IMR-90 (cell line): ENCODE measurements at regions not wholly inside any gene's neighbourhood (a gene's known extent, or its start where the extent isn't known, plus 50 kb on each side); places are given as distances from the start of the nearest gene placed in this dataset.

Experiments
- ATAC-seq: fragments of 200-7000 bp; cut with Tn5 transposase; 2 replicates; pipeline ENCODE4 v1.9.1; 2020; ENCODE audit warnings: low read depth, mild to moderate bottlenecking, moderate library complexity
- BruUV-seq: library from RNA; stranded (reverse); fragments of 400-500 nt; replicated peaks from 2 replicates; lab custom pipeline; 2021; lab: Mats Ljungman, UMichigan
- CTCF ChIA-PET: fragments of 300-600 bp; formaldehyde crosslinking; extraction: SDS; loops from one replicate; lab custom pipeline; 2021; ENCODE audit warnings: antibody characterized with exemption; lab: Yijun Ruan, JAX
- POLR2A ChIA-PET: fragments of 300-600 bp; sonication (Branson Sonifier 250); formaldehyde crosslinking; loops from one replicate; lab custom pipeline; 2022; ENCODE audit warnings: antibody characterized with exemption; ENCODE audit not compliant: unreplicated experiment; lab: Charles Lee
- DNase-seq: peaks from one replicate; pipeline ENCODE4 v3.0.0; 2013
- H2AFZ ChIP-seq: replicated peaks from 2 replicates; pipeline ENCODE3; 2013; ENCODE audit warnings: low read length, mild to moderate bottlenecking; ENCODE audit not compliant: poor library complexity
- H2AK5ac ChIP-seq: 2 replicates; pipeline ENCODE4 v1.6.1; 2013; ENCODE audit warnings: low read depth, low read length, inconsistent platforms
- H2AK9ac ChIP-seq: replicated peaks from 2 replicates; pipeline ENCODE3; 2013; ENCODE audit warnings: mild to moderate bottlenecking, low read depth, low read length, moderate library complexity; ENCODE audit not compliant: poor library complexity
- H2BK120ac ChIP-seq: 2 replicates; pipeline ENCODE4 v1.6.1; 2013; ENCODE audit warnings: low read depth, low read length, inconsistent platforms
- H2BK15ac ChIP-seq: 3 replicates; pipeline ENCODE4 v1.6.1; 2013; ENCODE audit warnings: low read depth, low read length, inconsistent platforms
- H2BK20ac ChIP-seq: 2 replicates; pipeline ENCODE4 v1.6.1; 2013; ENCODE audit warnings: low read depth, mild to moderate bottlenecking, inconsistent platforms, low read length, moderate library complexity
- H2BK5ac ChIP-seq: 2 replicates; pipeline ENCODE4 v1.6.1; 2013; ENCODE audit warnings: mild to moderate bottlenecking, low read depth, low read length, inconsistent platforms; ENCODE audit not compliant: poor library complexity, severe bottlenecking
- H3K14ac ChIP-seq: replicated peaks from 2 replicates; pipeline ENCODE4 v1.6.1; 2013; ENCODE audit warnings: low read depth, low read length, inconsistent platforms
- H3K18ac ChIP-seq: 2 replicates; pipeline ENCODE4 v1.6.1; 2013; ENCODE audit warnings: low read depth, low read length, control low read depth
- H3K23ac ChIP-seq: 2 replicates; pipeline ENCODE4 v1.6.1; 2013; ENCODE audit warnings: low read depth, low read length, inconsistent platforms
- H3K27ac ChIP-seq: 2 replicates; pipeline ENCODE4 v1.5.1; 2013; ENCODE audit warnings: mild to moderate bottlenecking, control low read depth, low read length; ENCODE audit not compliant: insufficient read depth
- H3K27me3 ChIP-seq: 2 replicates; pipeline ENCODE4 v1.6.1; 2013; ENCODE audit warnings: low read length; ENCODE audit not compliant: control insufficient read depth, insufficient read depth
- H3K36me3 ChIP-seq: 2 replicates; pipeline ENCODE4 v1.6.1; 2013; ENCODE audit warnings: low read length, mixed read lengths; ENCODE audit not compliant: control insufficient read depth, insufficient read depth
- H3K4ac ChIP-seq: 2 replicates; pipeline ENCODE4 v1.6.1; 2013; ENCODE audit warnings: low read depth, low read length, inconsistent platforms
- H3K4me1 ChIP-seq: 2 replicates; pipeline ENCODE4 v1.6.1; 2013; ENCODE audit warnings: low read length, mixed read lengths; ENCODE audit not compliant: control insufficient read depth, insufficient read depth
- H3K4me2 ChIP-seq: 2 replicates; pipeline ENCODE4 v1.6.1; 2013; ENCODE audit warnings: low read depth, mild to moderate bottlenecking, control low read depth, low read length, moderate library complexity
- H3K4me3 ChIP-seq: 2 replicates; pipeline ENCODE4 v1.5.1; 2013; ENCODE audit warnings: low read depth, mild to moderate bottlenecking, control low read depth, low read length, moderate library complexity; ENCODE audit not compliant: insufficient read depth
- H3K56ac ChIP-seq: 2 replicates; pipeline ENCODE4 v1.6.1; 2013; ENCODE audit warnings: low read length, inconsistent platforms; ENCODE audit not compliant: insufficient read depth; ENCODE audit errors: extremely low read depth
- H3K79me1 ChIP-seq, 2 experiments: 2 replicates each; pipeline ENCODE4 v1.6.1; 2013; ENCODE audit warnings: low read length in 2 of 2, inconsistent platforms in 1 of 2, low read depth in 1 of 2
- H3K9ac ChIP-seq: 2 replicates; pipeline ENCODE4 v1.6.1; 2013; ENCODE audit warnings: low read depth, low read length, control low read depth
- H3K9me1 ChIP-seq: 2 replicates; pipeline ENCODE4 v1.6.1; 2013; ENCODE audit warnings: low read length, inconsistent platforms; ENCODE audit not compliant: insufficient read depth
- H3K9me3 ChIP-seq: 2 replicates; pipeline ENCODE4 v1.6.1; 2013; ENCODE audit warnings: low read length; ENCODE audit not compliant: control insufficient read depth, insufficient read depth
- H4K20me1 ChIP-seq: 2 replicates; pipeline ENCODE4 v1.6.1; 2013; ENCODE audit warnings: low read length, inconsistent platforms; ENCODE audit not compliant: insufficient read depth
- H4K5ac ChIP-seq: 2 replicates; pipeline ENCODE4 v1.6.1; 2013; ENCODE audit warnings: mild to moderate bottlenecking, low read depth, low read length, control low read depth
- H4K8ac ChIP-seq, 2 experiments: 2 replicates each; pipeline ENCODE4 v1.6.1; 2013; ENCODE audit warnings: low read depth in 2 of 2, low read length in 2 of 2, control low read depth in 1 of 2, inconsistent platforms in 1 of 2
- H4K91ac ChIP-seq: 2 replicates; pipeline ENCODE4 v1.6.1; 2013; ENCODE audit warnings: low read depth, low read length, inconsistent platforms; ENCODE audit not compliant: insufficient read depth
- MAFK ChIP-seq: IDR thresholded peaks from 2 replicates; pipeline ENCODE4 v1.6.1; 2012; ENCODE audit warnings: low read depth, low read length, improper control_type of control experiment
- dilution Hi-C: fragments of 300-500 bp; cut with HindIII; formaldehyde crosslinking; loops from one replicate; pipeline ENCODE4 v1.14.3; 2018; ENCODE audit warnings: low sequenced_read_pairs; ENCODE audit not compliant: unreplicated experiment
- in situ Hi-C: fragments of 300-500 bp; cut with MboI; formaldehyde crosslinking; loops from 3 replicates; pipeline ENCODE4 v1.14.3; 2019; ENCODE audit warnings: low sequenced_read_pairs, inconsistent platforms, mixed read lengths
- intact Hi-C: fragments of 100-400 bp; cut with micrococcal nuclease; formaldehyde crosslinking; loops from 2 replicates; pipeline ENCODE4 v1.10.0; 2022
- TF ChIP-seq, protein P1 (sequence below): fragments of 150-350 bp; IDR thresholded peaks from 2 replicates; pipeline ENCODE4 v1.6.1; 2016; ENCODE audit warnings: low read depth, mild to moderate bottlenecking, low read length, moderate library complexity, borderline replicate concordance

DNA sequence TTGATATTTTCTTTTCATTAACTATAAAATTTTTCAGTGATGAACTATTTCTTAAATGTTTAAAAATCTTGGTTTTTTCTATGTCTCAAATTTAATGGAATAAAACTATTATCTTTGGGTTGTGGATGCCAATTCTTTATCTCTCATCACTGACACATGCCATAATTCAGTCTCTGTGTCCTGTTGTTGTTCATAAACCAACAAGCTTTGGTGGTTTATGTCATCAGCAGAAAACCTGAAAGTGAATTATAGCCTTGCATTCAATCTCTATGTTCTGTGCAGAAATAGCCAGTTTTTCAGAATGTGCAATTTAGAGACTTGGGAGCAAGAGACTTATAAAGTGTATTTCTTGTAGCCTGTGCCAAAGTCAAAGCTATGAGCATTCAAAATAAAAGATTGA is 462.6 kb upstream of the ADGRL4 start:
- Histone ChIP-seq H3K4ac (no peak overlapping the region), H3K9me1 (no peaks in the 10 kb centered on the region), H4K20me1 (no peaks in the 10 kb centered on the region), H3K56ac (no peak overlapping the region), H2BK15ac (no peak overlapping the region), H3K4me3 (no peak overlapping the region), H2AK5ac (no peak overlapping the region), H3K23ac (no peak overlapping the region), H3K36me3 (no peaks in the 10 kb centered on the region), H4K91ac (no peak overlapping the region), H3K27ac (no peak overlapping the region), H3K79me1 (no peaks in the 10 kb centered on the region), H2BK120ac (no peak overlapping the region), H3K4me1 (no peaks in the 10 kb centered on the region), H2BK20ac (no peak overlapping the region), H3K9me3 (no peaks in the 10 kb centered on the region), H3K9ac (no peak overlapping the region), H3K14ac (no peak overlapping the region), H3K18ac (no peak overlapping the region), H2AFZ (no peak overlapping the region), H3K4me2 (no peak overlapping the region), H3K27me3 (no peaks in the 10 kb centered on the region), H2BK5ac (no peak overlapping the region), H4K8ac (no peak overlapping the region), H4K5ac (no peak overlapping the region), H2AK9ac (no peak overlapping the region)
- dilution Hi-C loops = no loop called here
- intact Hi-C loops = no loop called here
- ATAC-seq (no peak), DNase-seq (no peak)
- in situ Hi-C loops = no loop called here
- POLR2A ChIA-PET = no interaction called here
- BruUV-seq = no TSS peak
- CTCF ChIA-PET = no interaction called here
- TF ChIP-seq, protein P1, sequence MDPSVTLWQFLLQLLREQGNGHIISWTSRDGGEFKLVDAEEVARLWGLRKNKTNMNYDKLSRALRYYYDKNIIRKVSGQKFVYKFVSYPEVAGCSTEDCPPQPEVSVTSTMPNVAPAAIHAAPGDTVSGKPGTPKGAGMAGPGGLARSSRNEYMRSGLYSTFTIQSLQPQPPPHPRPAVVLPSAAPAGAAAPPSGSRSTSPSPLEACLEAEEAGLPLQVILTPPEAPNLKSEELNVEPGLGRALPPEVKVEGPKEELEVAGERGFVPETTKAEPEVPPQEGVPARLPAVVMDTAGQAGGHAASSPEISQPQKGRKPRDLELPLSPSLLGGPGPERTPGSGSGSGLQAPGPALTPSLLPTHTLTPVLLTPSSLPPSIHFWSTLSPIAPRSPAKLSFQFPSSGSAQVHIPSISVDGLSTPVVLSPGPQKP = no peak
- TF ChIP-seq MAFK = no peak
